Tibial nerve (tissue), 4 donors: ENCODE measurements at regions not wholly inside any gene's neighbourhood (a gene's known extent, or its start where the extent isn't known, plus 50 kb on each side); places are given as distances from the start of the nearest gene placed in this dataset.

ENCODE experiments used
- CTCF ChIP-seq, 5 experiments: fragments of 200-600 bp in 3 of 5; fragments of 450-650 bp in 2 of 5; sonication (generic) in 3 of 5; IDR thresholded peaks; one replicate each; pipeline ENCODE4 v1.5.1; 2016 to 2019; ENCODE audit warnings: antibody characterized with exemption in 5 of 5, mild to moderate bottlenecking in 3 of 5, moderate library complexity in 2 of 5
- EP300 ChIP-seq, 2 donors: sonication (generic); formaldehyde crosslinking; IDR thresholded peaks; one replicate each; pipeline ENCODE4 v1.6.1; 2017; ENCODE audit warnings: antibody characterized with exemption in 2 of 2, mild to moderate bottlenecking in 1 of 2
- POLR2A ChIP-seq, 2 donors: fragments of 450-650 bp; IDR thresholded peaks; one replicate each; pipeline ENCODE4 v1.6.1; 2017; ENCODE audit warnings: antibody characterized with exemption in 2 of 2, mild to moderate bottlenecking in 2 of 2, moderate library complexity in 2 of 2

GRCh38 chr12:13337791-13338190 is 141.3 kb downstream of the EMP1 start:
- TF ChIP-seq POLR2A (IDR thresholded peaks at IDR 0.05) (no peak), CTCF (IDR thresholded peaks at IDR 0.05) (no peak), EP300 (IDR thresholded peaks at IDR 0.05) (no peak)
